OCI-LY1 (cell line): ENCODE measurements at regions not wholly inside any gene's neighbourhood (a gene's known extent, or its start where the extent isn't known, plus 50 kb on each side); places are given as distances from the start of the nearest gene placed in this dataset.

Experiments used
- H2AFZ ChIP-seq: fragments of 200-600 bp; sonication (generic), shearing (Covaris generic); 2 replicates; pipeline ENCODE4 v1.6.0; 2014; ENCODE audit warnings: antibody characterized with exemption, mild to moderate bottlenecking, low read length
- H3F3A ChIP-seq: fragments of 200-600 bp; sonication (generic), shearing (Covaris generic); 2 replicates; pipeline ENCODE4 v1.6.0; 2014; ENCODE audit warnings: mild to moderate bottlenecking, antibody characterized with exemption, low read length, moderate library complexity; ENCODE audit not compliant: insufficient read depth
- H3K27ac ChIP-seq: fragments of 200-600 bp; sonication (generic); 2 replicates; pipeline ENCODE4 v1.5.1; 2014; ENCODE audit warnings: low read length, mixed run types, mild to moderate bottlenecking, low read depth; ENCODE audit not compliant: poor library complexity, severe bottlenecking
- H3K27me3 ChIP-seq: fragments of 200-600 bp; sonication (generic); 2 replicates; pipeline ENCODE4 v1.6.0; 2014; ENCODE audit warnings: antibody characterized with exemption, mild to moderate bottlenecking, low read length, moderate library complexity; ENCODE audit not compliant: insufficient read depth
- H3K36me3 ChIP-seq: fragments of 200-600 bp; sonication (generic); 2 replicates; pipeline ENCODE4 v1.6.1; 2014; ENCODE audit warnings: mild to moderate bottlenecking, antibody characterized with exemption, low read length, moderate library complexity, mixed read lengths; ENCODE audit not compliant: insufficient read depth
- H3K4me1 ChIP-seq: fragments of 200-600 bp; sonication (generic); 2 replicates; pipeline ENCODE4 v1.5.1; 2014; ENCODE audit warnings: mild to moderate bottlenecking, low read length, moderate library complexity; ENCODE audit not compliant: insufficient read depth, severe bottlenecking
- H3K4me2 ChIP-seq: fragments of 200-600 bp; sonication (generic), shearing (Covaris generic); 2 replicates; pipeline ENCODE4 v1.6.1; 2014; ENCODE audit warnings: low read length
- H3K4me3 ChIP-seq: fragments of 200-600 bp; sonication (generic); 2 replicates; pipeline ENCODE4 v1.5.1; 2014; ENCODE audit warnings: low read length, low read depth, mild to moderate bottlenecking, mixed read lengths; ENCODE audit not compliant: poor library complexity, severe bottlenecking
- H3K79me2 ChIP-seq: fragments of 200-600 bp; shearing (Covaris generic); 2 replicates; pipeline ENCODE4 v1.6.1; 2016; ENCODE audit warnings: mixed run types, low read length, mixed read lengths; ENCODE audit not compliant: insufficient read depth
- H3K9ac ChIP-seq: fragments of 200-600 bp; sonication (generic), shearing (Covaris generic); 2 replicates; pipeline ENCODE4 v1.6.1; 2014; ENCODE audit warnings: mild to moderate bottlenecking, low read length, mixed read lengths
- H3K9me2 ChIP-seq: fragments of 200-600 bp; sonication (generic), shearing (Covaris generic); 2 replicates; pipeline ENCODE4 v1.6.1; 2014; ENCODE audit warnings: low read depth, mild to moderate bottlenecking, low read length, mixed read lengths
- H3K9me3 ChIP-seq: fragments of 200-600 bp; shearing (Covaris generic); 2 replicates; pipeline ENCODE4 v1.6.1; 2014; ENCODE audit warnings: low read length, mixed read lengths
- H4K20me1 ChIP-seq: fragments of 200-600 bp; sonication (generic), shearing (Covaris generic); 2 replicates; pipeline ENCODE4 v1.6.0; 2016; ENCODE audit warnings: mild to moderate bottlenecking, low read length; ENCODE audit not compliant: insufficient read depth
- EZH2 ChIP-seq: fragments of 200-600 bp; sonication (generic), shearing (Covaris generic); IDR thresholded peaks from 2 replicates; pipeline ENCODE4 v1.8.0; 2017; ENCODE audit warnings: borderline replicate concordance, mixed run types, mild to moderate bottlenecking, antibody characterized with exemption, low read length, moderate library complexity, mixed read lengths
- TF ChIP-seq, protein P1 (sequence below): fragments of 200-600 bp; sonication (generic), shearing (Covaris generic); IDR thresholded peaks from 2 replicates; pipeline ENCODE4 v1.5.1; 2017; ENCODE audit warnings: mild to moderate bottlenecking, antibody characterized with exemption, low read length, moderate library complexity, mixed read lengths

DNA sequence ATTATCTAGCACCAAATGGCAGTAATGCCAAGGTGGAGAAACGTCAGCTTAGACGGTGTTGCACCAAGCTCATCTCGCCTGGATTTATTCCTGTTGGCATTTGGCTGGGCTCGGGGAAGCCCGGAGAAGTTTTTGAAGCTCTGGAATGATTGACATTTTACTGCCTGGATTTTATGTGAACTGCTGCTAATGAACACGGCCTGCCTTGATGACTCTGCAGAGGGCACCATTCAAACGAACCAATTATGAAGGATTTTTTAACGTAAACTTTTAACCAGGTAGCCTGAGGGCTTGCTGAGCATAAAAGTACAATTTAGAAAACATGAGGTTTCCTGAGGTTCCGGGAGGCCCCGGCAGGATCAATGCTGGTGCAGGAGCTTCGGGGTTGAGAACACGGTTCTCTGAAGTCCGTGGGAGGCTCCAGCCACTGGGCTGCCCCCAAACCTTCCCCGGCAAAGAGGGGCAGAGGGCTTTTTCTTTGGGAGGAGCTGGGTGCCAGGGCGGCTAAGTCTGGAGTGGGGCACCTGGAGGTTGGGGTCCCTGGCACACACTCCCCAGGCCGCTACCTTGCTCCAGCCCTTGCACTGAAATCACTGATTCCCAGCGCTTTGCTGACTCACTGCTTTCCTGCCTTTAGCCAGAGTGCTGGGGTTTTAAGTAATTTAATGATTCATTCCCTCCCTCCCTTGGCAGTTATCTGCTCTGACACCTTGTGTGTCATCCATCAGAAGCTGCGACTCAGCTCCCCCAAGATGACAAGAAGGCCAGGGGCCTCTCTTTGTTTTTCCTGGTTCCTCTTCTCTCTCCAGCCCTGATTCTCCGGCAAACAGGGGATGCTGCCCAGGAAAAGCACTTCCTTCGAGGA is 161.2 kb upstream of the IRX3 start:
- Histone ChIP-seq H3K27ac (no peak overlapping the region), H3K4me2 (no peak overlapping the region)

DNA sequence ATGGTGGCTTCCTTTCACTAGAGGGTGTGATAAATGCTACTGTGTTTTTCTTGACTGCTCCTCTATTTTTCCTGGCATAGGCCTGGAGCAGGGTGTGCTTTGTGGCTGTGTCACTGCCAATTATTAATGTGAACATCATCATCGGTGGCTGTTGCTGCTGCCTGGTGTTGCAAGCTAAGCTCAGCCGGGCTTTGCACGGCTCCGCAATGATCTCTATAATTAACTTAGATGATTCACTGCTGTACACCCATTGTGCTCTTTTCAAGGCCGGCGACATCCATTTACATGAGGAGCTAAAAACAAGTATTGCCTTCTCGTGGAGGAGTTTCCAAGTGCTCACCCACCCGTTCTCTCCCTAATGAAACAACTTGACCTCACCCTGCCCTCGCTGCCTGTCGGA is 160.1 kb upstream of the IRX3 start:
- Histone ChIP-seq H3K4me2 (no peak overlapping the region), H3K27ac (no peak overlapping the region), H3K9me2 (no peaks in the 10 kb centered on the region), H3K4me3 (no peak overlapping the region), H3K4me1 (no peaks in the 10 kb centered on the region), H4K20me1 (no peaks in the 10 kb centered on the region), H3K79me2 (no peaks in the 10 kb centered on the region), H3F3A (no peaks in the 10 kb centered on the region), H3K27me3 (no peaks in the 10 kb centered on the region), H2AFZ (no peak overlapping the region), H3K9ac (no peak overlapping the region), H3K9me3 (no peaks in the 10 kb centered on the region), H3K36me3 (no peaks in the 10 kb centered on the region)
- TF ChIP-seq, protein P1, sequence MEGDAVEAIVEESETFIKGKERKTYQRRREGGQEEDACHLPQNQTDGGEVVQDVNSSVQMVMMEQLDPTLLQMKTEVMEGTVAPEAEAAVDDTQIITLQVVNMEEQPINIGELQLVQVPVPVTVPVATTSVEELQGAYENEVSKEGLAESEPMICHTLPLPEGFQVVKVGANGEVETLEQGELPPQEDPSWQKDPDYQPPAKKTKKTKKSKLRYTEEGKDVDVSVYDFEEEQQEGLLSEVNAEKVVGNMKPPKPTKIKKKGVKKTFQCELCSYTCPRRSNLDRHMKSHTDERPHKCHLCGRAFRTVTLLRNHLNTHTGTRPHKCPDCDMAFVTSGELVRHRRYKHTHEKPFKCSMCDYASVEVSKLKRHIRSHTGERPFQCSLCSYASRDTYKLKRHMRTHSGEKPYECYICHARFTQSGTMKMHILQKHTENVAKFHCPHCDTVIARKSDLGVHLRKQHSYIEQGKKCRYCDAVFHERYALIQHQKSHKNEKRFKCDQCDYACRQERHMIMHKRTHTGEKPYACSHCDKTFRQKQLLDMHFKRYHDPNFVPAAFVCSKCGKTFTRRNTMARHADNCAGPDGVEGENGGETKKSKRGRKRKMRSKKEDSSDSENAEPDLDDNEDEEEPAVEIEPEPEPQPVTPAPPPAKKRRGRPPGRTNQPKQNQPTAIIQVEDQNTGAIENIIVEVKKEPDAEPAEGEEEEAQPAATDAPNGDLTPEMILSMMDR: no peak
- TF ChIP-seq EZH2: no peak

More for the DNA sequence above, 161.2 kb upstream of the IRX3 start:
- H3K79me2 ChIP-seq: no peaks in the 10 kb centered on the region
- H3K36me3 ChIP-seq: no peaks in the 10 kb centered on the region
- no peaks in the 10 kb centered on the region for H3F3A ChIP-seq
- no peaks in the 10 kb centered on the region for H3K4me1 ChIP-seq
- no peaks in the 10 kb centered on the region for H3K9me3 ChIP-seq
- no peak overlapping the region for H2AFZ ChIP-seq
- TF ChIP-seq, protein P1: no peak
- TF ChIP-seq EZH2: no peak
- no peaks in the 10 kb centered on the region for H4K20me1 ChIP-seq
- no peaks in the 10 kb centered on the region for H3K27me3 ChIP-seq
- H3K9me2 ChIP-seq: no peaks in the 10 kb centered on the region
- no peak overlapping the region for H3K9ac ChIP-seq
- no peak overlapping the region for H3K4me3 ChIP-seq

DNA sequence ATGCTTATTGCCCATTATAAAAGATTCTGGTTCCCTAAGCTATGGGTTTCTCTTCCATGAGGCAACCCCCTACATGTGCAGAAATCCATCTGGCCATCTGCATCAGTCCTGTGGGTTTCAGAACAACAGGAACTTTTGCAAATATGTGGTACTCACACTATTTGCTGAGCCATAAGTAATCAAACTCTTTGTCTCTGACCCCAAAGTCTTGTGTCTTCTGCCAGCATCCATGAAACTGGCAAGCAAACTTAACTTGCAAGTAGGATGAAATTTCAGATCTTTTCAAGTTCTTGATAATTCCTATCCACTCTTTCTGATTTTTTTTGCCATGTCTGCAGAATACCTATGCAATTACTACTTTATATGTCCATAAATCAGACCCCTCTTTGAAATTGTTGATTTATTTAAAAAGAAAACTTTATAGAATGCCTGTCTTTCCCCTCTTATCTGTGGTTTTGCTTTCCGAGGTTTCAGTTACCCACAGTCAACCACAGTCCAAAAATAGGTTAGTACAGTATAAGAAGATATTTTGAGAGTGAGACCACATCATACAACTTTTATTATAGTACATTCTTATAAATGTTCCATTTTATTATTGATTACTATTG is 158.4 kb upstream of the IRX3 start:
- Histone ChIP-seq H3K36me3 (no peaks in the 10 kb centered on the region), H3F3A (no peaks in the 10 kb centered on the region), H3K9me2 (no peaks in the 10 kb centered on the region), H3K27ac (no peak overlapping the region), H3K79me2 (no peaks in the 10 kb centered on the region), H3K4me2 (no peak overlapping the region), H3K9ac (no peak overlapping the region), H3K4me1 (no peaks in the 10 kb centered on the region), H3K27me3 (no peaks in the 10 kb centered on the region), H3K9me3 (no peaks in the 10 kb centered on the region), H4K20me1 (no peaks in the 10 kb centered on the region), H2AFZ (no peak overlapping the region), H3K4me3 (no peak overlapping the region)
- no peak for TF ChIP-seq EZH2
- TF ChIP-seq, protein P1: no peak
